GM12878 (cell line): ENCODE measurements at regions not wholly inside any gene's neighbourhood (a gene's known extent, or its start where the extent isn't known, plus 50 kb on each side); places are given as distances from the start of the nearest gene placed in this dataset.

Source experiments
- ATAC-seq: fragments of 200-7000 bp; cut with Tn5 transposase; 3 replicates; pipeline ENCODE4 v1.9.1; 2020; ENCODE audit warnings: mild to moderate bottlenecking, moderate library complexity
- BruUV-seq: library from RNA; stranded (reverse); fragments of 400-500 nt; replicated peaks from 2 replicates; lab custom pipeline; 2021; lab: Mats Ljungman, UMichigan
- CTCF ChIA-PET: fragments of 300-600 bp; sonication (Branson Sonifier 250); formaldehyde crosslinking; extraction: SDS; loops from one replicate; lab custom pipeline; 2021; ENCODE audit warnings: inconsistent platforms; lab: Yijun Ruan, JAX
- POLR2A ChIA-PET: fragments of 350-600 bp; formaldehyde crosslinking; extraction: SDS; loops from one replicate; lab custom pipeline; 2021; ENCODE audit warnings: inconsistent platforms; lab: Charles Lee
- RAD21 ChIA-PET: fragments of 300-600 bp; sonication (Branson Sonifier 250); formaldehyde crosslinking; loops from one replicate; lab custom pipeline; 2023; ENCODE audit warnings: antibody characterized with exemption; ENCODE audit not compliant: unreplicated experiment; lab: Charles Lee
- SMC1A ChIA-PET: fragments of 300-600 bp; sonication (Branson Sonifier 250); formaldehyde crosslinking; loops from one replicate; lab custom pipeline; 2023; ENCODE audit not compliant: unreplicated experiment, uncharacterized antibody; lab: Charles Lee
- DNase-seq: peaks from one replicate; pipeline ENCODE4 v3.0.0-alpha.2; 2011; ENCODE audit warnings: low read depth, low spot score
- FAIRE-seq: peaks from 3 replicates; lab custom pipeline; 2011; peaks lifted over from hg19 to GRCh38; lab: Jason Lieb, UNC
- H2AFZ ChIP-seq: 2 replicates; pipeline ENCODE4 v1.6.0; 2011; ENCODE audit warnings: low read depth, low read length, control low read depth; ENCODE audit not compliant: control insufficient read depth
- H3K27ac ChIP-seq: 2 replicates; pipeline ENCODE4 v1.5.1; 2011; ENCODE audit warnings: control low read depth; ENCODE audit not compliant: control insufficient read depth, insufficient read depth
- H3K27me3 ChIP-seq, 2 experiments: replicated peaks in 1 of 2; 2 replicates each; pipeline versions ENCODE4 v1.6.0 to v1.6.1; 2011; ENCODE audit warnings: low read length in 1 of 2; ENCODE audit not compliant: control insufficient read depth in 2 of 2, insufficient read depth in 2 of 2
- H3K36me3 ChIP-seq, 2 experiments: 2 replicates each; pipeline ENCODE4 v1.5.1; 2011; ENCODE audit warnings: low read length in 1 of 2; ENCODE audit not compliant: control insufficient read depth in 2 of 2, insufficient read depth in 2 of 2
- H3K4me1 ChIP-seq: 2 replicates; pipeline ENCODE4 v1.6.1; 2011; ENCODE audit warnings: mild to moderate bottlenecking, low read length, moderate library complexity, mixed read lengths; ENCODE audit not compliant: control insufficient read depth, insufficient read depth
- H3K4me2 ChIP-seq: 2 replicates; pipeline ENCODE4 v1.6.0; 2011; ENCODE audit warnings: control low read depth; ENCODE audit not compliant: control insufficient read depth, insufficient read depth
- H3K4me3 ChIP-seq: fragments of 200-600 bp; sonication (generic); 2 replicates; pipeline ENCODE4 v1.5.1; 2016
- H3K79me2 ChIP-seq: 2 replicates; pipeline ENCODE4 v1.6.0; 2011; ENCODE audit warnings: low read length; ENCODE audit not compliant: control insufficient read depth, insufficient read depth
- H3K9ac ChIP-seq: 2 replicates; pipeline ENCODE4 v1.8.0; 2011; ENCODE audit warnings: low read length, control low read depth, mixed read lengths; ENCODE audit not compliant: control insufficient read depth, insufficient read depth
- H3K9me3 ChIP-seq: replicated peaks from 3 replicates; pipeline ENCODE4 v1.5.1; 2011; ENCODE audit warnings: mild to moderate bottlenecking, low read length; ENCODE audit not compliant: control insufficient read depth, insufficient read depth
- H4K20me1 ChIP-seq: 2 replicates; pipeline ENCODE4 v1.6.0; 2011; ENCODE audit not compliant: control insufficient read depth, insufficient read depth
- CBFB ChIP-seq: IDR thresholded peaks from 2 replicates; pipeline ENCODE4 v1.6.1; 2016; ENCODE audit warnings: antibody characterized with exemption, low read depth
- CBX3 ChIP-seq: fragments of 200-600 bp; sonication (generic); IDR thresholded peaks from 2 replicates; pipeline ENCODE4 v1.6.1; 2016; ENCODE audit warnings: low read depth, borderline replicate concordance
- MEF2B ChIP-seq: fragments of 450-650 bp; IDR thresholded peaks from 2 replicates; pipeline ENCODE4 v1.6.1; 2018; ENCODE audit warnings: mild to moderate bottlenecking, moderate library complexity; ENCODE audit not compliant: partially characterized antibody, poor library complexity, severe bottlenecking
- MXI1 ChIP-seq: fragments of 150-350 bp; IDR thresholded peaks from 2 replicates; pipeline ENCODE4 v1.6.1; 2011; ENCODE audit warnings: low read depth, mild to moderate bottlenecking, inconsistent platforms, low read length, improper control_type of control experiment
- NFYA ChIP-seq: IDR thresholded peaks from 2 replicates; pipeline ENCODE4 v1.6.1; 2011; ENCODE audit warnings: low read depth, mild to moderate bottlenecking, low read length, improper control_type of control experiment, borderline replicate concordance
- NR2F1 ChIP-seq: fragments of 450-650 bp; conservative IDR thresholded peaks from 2 replicates; pipeline ENCODE4 v1.6.1; 2017; ENCODE audit warnings: mild to moderate bottlenecking
- SPI1 ChIP-seq: IDR thresholded peaks from 2 replicates; pipeline ENCODE4 v1.6.1; 2011; ENCODE audit warnings: low read depth, mild to moderate bottlenecking, low read length, moderate library complexity, borderline replicate concordance; ENCODE audit not compliant: insufficient read depth
- TCF12 ChIP-seq: IDR thresholded peaks from 2 replicates; pipeline ENCODE4 v1.6.1; 2011; ENCODE audit warnings: low read depth, mild to moderate bottlenecking, low read length
- WGBS: methylation state at CpG from one replicate; pipeline ENCODE4 v1.1.6; 2016; ENCODE audit warnings: low lambda C conversion rate; ENCODE audit not compliant: insufficient replicate concordance, insufficient coverage; ENCODE audit errors: missing lambda C conversion rate; 5-methylcytosine and 5-hydroxymethylcytosine counted together
- in situ Hi-C: fragments of 300-500 bp; cut with MboI; formaldehyde crosslinking; loops from 9 replicates; pipeline ENCODE4 v1.14.3; 2018; ENCODE audit warnings: mixed read lengths
- intact Hi-C: fragments of 100-400 bp; cut with micrococcal nuclease; formaldehyde crosslinking; loops from one replicate; pipeline ENCODE4 v1.14.2; 2022; ENCODE audit not compliant: unreplicated experiment
- TF ChIP-seq, protein P1 (sequence below): fragments of 450-650 bp; IDR thresholded peaks from 2 replicates; pipeline ENCODE4 v1.6.1; 2016; ENCODE audit warnings: mild to moderate bottlenecking, moderate library complexity, borderline replicate concordance
- TF ChIP-seq, protein P2 (sequence below): fragments of 150-350 bp; IDR thresholded peaks from 2 replicates; pipeline ENCODE4 v1.6.1; 2014; ENCODE audit warnings: mild to moderate bottlenecking, low read depth, low read length
- TF ChIP-seq, protein P3 (sequence below): fragments of 450-650 bp; IDR thresholded peaks from 2 replicates; pipeline ENCODE4 v1.6.1; 2017; ENCODE audit warnings: mild to moderate bottlenecking, moderate library complexity
- TF ChIP-seq, protein P4 (sequence below): fragments of 450-650 bp; IDR thresholded peaks from 2 replicates; pipeline ENCODE4 v1.6.1; 2017; ENCODE audit warnings: antibody characterized with exemption, mild to moderate bottlenecking, moderate library complexity

DNA sequence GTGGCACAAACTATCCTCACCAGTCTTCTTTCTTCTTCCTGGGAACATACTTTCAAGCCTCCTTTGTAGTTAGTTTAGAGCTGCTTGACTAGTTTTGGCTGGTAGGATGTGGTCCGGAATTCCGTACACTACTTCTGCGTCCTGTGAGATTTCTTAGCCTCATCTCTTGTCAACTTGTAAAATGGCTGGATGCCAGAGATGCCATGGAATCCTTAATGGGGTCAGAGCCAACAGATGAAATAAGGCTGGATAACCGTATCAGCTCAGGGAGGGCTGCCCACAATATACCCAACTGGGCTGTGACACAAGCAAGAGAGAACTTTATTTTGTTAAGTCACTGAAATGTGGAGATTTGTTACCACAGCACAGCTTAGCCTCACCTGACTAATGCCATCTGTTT lies 466.9 kb upstream of the MDFIC2 start:
- no peaks in the 10 kb centered on the region for H3K79me2 ChIP-seq
- no peak overlapping the region for H3K4me2 ChIP-seq
- H2AFZ ChIP-seq: no peak overlapping the region
- H3K4me3 ChIP-seq: no peak overlapping the region
- ChIA-PET CTCF (no interaction called here), RAD21 (no interaction called here), POLR2A (no interaction called here), SMC1A (no interaction called here)
- WGBS: 71% methylated on average over 4 of the region's 4 CpGs
- H3K27ac ChIP-seq: no peak overlapping the region
- H3K27me3 ChIP-seq: no peaks in the 10 kb centered on the region
- H3K9me3 ChIP-seq: no peaks in the 10 kb centered on the region
- no peaks in the 10 kb centered on the region for H3K36me3 ChIP-seq
- FAIRE-seq: no peak
- intact Hi-C loops: no loop called here
- in situ Hi-C loops: no loop called here
- BruUV-seq: no TSS peak
- H3K9ac ChIP-seq: no peak overlapping the region
- ATAC-seq: no peak
- no peaks in the 10 kb centered on the region for H3K4me1 ChIP-seq
- no peak for DNase-seq
- no peaks in the 10 kb centered on the region for H4K20me1 ChIP-seq
- TF ChIP-seq, protein P1, sequence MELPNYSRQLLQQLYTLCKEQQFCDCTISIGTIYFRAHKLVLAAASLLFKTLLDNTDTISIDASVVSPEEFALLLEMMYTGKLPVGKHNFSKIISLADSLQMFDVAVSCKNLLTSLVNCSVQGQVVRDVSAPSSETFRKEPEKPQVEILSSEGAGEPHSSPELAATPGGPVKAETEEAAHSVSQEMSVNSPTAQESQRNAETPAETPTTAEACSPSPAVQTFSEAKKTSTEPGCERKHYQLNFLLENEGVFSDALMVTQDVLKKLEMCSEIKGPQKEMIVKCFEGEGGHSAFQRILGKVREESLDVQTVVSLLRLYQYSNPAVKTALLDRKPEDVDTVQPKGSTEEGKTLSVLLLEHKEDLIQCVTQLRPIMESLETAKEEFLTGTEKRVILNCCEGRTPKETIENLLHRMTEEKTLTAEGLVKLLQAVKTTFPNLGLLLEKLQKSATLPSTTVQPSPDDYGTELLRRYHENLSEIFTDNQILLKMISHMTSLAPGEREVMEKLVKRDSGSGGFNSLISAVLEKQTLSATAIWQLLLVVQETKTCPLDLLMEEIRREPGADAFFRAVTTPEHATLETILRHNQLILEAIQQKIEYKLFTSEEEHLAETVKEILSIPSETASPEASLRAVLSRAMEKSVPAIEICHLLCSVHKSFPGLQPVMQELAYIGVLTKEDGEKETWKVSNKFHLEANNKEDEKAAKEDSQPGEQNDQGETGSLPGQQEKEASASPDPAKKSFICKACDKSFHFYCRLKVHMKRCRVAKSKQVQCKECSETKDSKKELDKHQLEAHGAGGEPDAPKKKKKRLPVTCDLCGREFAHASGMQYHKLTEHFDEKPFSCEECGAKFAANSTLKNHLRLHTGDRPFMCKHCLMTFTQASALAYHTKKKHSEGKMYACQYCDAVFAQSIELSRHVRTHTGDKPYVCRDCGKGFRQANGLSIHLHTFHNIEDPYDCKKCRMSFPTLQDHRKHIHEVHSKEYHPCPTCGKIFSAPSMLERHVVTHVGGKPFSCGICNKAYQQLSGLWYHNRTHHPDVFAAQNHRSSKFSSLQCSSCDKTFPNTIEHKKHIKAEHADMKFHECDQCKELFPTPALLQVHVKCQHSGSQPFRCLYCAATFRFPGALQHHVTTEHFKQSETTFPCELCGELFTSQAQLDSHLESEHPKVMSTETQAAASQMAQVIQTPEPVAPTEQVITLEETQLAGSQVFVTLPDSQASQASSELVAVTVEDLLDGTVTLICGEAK: no peak
- TF ChIP-seq MEF2B (no peak), NR2F1 (no peak), SPI1 (no peak), MXI1 (no peak), TCF12 (no peak), NFYA (no peak), CBFB (no peak), CBX3 (no peak)
- TF ChIP-seq, protein P2, sequence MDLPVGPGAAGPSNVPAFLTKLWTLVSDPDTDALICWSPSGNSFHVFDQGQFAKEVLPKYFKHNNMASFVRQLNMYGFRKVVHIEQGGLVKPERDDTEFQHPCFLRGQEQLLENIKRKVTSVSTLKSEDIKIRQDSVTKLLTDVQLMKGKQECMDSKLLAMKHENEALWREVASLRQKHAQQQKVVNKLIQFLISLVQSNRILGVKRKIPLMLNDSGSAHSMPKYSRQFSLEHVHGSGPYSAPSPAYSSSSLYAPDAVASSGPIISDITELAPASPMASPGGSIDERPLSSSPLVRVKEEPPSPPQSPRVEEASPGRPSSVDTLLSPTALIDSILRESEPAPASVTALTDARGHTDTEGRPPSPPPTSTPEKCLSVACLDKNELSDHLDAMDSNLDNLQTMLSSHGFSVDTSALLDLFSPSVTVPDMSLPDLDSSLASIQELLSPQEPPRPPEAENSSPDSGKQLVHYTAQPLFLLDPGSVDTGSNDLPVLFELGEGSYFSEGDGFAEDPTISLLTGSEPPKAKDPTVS: no peak
- TF ChIP-seq, protein P3, sequence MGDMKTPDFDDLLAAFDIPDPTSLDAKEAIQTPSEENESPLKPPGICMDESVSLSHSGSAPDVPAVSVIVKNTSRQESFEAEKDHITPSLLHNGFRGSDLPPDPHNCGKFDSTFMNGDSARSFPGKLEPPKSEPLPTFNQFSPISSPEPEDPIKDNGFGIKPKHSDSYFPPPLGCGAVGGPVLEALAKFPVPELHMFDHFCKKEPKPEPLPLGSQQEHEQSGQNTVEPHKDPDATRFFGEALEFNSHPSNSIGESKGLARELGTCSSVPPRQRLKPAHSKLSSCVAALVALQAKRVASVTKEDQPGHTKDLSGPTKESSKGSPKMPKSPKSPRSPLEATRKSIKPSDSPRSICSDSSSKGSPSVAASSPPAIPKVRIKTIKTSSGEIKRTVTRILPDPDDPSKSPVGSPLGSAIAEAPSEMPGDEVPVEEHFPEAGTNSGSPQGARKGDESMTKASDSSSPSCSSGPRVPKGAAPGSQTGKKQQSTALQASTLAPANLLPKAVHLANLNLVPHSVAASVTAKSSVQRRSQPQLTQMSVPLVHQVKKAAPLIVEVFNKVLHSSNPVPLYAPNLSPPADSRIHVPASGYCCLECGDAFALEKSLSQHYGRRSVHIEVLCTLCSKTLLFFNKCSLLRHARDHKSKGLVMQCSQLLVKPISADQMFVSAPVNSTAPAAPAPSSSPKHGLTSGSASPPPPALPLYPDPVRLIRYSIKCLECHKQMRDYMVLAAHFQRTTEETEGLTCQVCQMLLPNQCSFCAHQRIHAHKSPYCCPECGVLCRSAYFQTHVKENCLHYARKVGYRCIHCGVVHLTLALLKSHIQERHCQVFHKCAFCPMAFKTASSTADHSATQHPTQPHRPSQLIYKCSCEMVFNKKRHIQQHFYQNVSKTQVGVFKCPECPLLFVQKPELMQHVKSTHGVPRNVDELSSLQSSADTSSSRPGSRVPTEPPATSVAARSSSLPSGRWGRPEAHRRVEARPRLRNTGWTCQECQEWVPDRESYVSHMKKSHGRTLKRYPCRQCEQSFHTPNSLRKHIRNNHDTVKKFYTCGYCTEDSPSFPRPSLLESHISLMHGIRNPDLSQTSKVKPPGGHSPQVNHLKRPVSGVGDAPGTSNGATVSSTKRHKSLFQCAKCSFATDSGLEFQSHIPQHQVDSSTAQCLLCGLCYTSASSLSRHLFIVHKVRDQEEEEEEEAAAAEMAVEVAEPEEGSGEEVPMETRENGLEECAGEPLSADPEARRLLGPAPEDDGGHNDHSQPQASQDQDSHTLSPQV: no peak
- TF ChIP-seq, protein P4, sequence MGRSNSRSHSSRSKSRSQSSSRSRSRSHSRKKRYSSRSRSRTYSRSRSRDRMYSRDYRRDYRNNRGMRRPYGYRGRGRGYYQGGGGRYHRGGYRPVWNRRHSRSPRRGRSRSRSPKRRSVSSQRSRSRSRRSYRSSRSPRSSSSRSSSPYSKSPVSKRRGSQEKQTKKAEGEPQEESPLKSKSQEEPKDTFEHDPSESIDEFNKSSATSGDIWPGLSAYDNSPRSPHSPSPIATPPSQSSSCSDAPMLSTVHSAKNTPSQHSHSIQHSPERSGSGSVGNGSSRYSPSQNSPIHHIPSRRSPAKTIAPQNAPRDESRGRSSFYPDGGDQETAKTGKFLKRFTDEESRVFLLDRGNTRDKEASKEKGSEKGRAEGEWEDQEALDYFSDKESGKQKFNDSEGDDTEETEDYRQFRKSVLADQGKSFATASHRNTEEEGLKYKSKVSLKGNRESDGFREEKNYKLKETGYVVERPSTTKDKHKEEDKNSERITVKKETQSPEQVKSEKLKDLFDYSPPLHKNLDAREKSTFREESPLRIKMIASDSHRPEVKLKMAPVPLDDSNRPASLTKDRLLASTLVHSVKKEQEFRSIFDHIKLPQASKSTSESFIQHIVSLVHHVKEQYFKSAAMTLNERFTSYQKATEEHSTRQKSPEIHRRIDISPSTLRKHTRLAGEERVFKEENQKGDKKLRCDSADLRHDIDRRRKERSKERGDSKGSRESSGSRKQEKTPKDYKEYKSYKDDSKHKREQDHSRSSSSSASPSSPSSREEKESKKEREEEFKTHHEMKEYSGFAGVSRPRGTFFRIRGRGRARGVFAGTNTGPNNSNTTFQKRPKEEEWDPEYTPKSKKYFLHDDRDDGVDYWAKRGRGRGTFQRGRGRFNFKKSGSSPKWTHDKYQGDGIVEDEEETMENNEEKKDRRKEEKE: no peak
